Right lobe of liver (tissue), 6 donors: ENCODE measurements at regions not wholly inside any gene's neighbourhood (a gene's known extent, or its start where the extent isn't known, plus 50 kb on each side); places are given as distances from the start of the nearest gene placed in this dataset.

Experiments used
- ATAC-seq, 4 donors: fragments of 200-7000 bp; cut with Tn5 transposase; one replicate each; pipeline ENCODE4 v1.9.1; 2020; ENCODE audit warnings: mild to moderate bottlenecking in 4 of 4, moderate library complexity in 4 of 4
- DNase-seq, 3 donors: peaks; one replicate each; pipeline ENCODE4 v3.0.0-alpha.2; 2020
- H3K27ac ChIP-seq, 3 donors: fragments of 200-600 bp; one replicate each; pipeline ENCODE4 v1.8.0; 2022
- H3K27me3 ChIP-seq, 2 donors: fragments of 200-600 bp; one replicate each; pipeline ENCODE4 v1.8.0; 2022
- H3K36me3 ChIP-seq, 4 donors: fragments of 200-600 bp; sonication (generic) in 1 of 4; one replicate each; pipeline versions ENCODE4 v1.5.1 to v1.8.0; 2017 to 2022; ENCODE audit warnings: control low read depth in 1 of 4
- H3K4me1 ChIP-seq, 4 donors: fragments of 200-600 bp; sonication (generic) in 1 of 4; one replicate each; pipeline versions ENCODE4 v1.5.1 to v1.8.0; 2017 to 2022; ENCODE audit warnings: control low read depth in 1 of 4
- H3K4me3 ChIP-seq, 3 donors: fragments of 200-600 bp; one replicate each; pipeline ENCODE4 v1.8.0; 2022
- H3K9me3 ChIP-seq, 4 donors: fragments of 200-600 bp; sonication (generic) in 1 of 4; one replicate each; pipeline versions ENCODE4 v1.5.1 to v1.8.0; 2017 to 2022; ENCODE audit warnings: control low read depth in 1 of 4
- POLR2A ChIP-seq: fragments of 450-650 bp; IDR thresholded peaks from one replicate; pipeline ENCODE4 v1.6.1; 2017; ENCODE audit warnings: antibody characterized with exemption, mild to moderate bottlenecking
- WGBS: methylation state at CpG from one replicate; pipeline ENCODE4 v1.1.6; 2018; ENCODE audit warnings: low coverage, low lambda C conversion rate; ENCODE audit not compliant: insufficient coverage; ENCODE audit errors: missing lambda C conversion rate; 5-methylcytosine and 5-hydroxymethylcytosine counted together
- intact Hi-C, 2 donors: fragments of 100-400 bp; cut with DNase I; formaldehyde crosslinking; loops; one replicate each; pipeline versions ENCODE4 v1.11.2 to v1.14.1; 2022
- TF ChIP-seq, protein P1 (sequence below), 4 donors: fragments of 200-600 bp in 3 of 4; fragments of 450-650 bp in 1 of 4; IDR thresholded peaks; one replicate each; pipeline versions ENCODE4 v1.5.1 to v1.8.0; 2016 to 2022; ENCODE audit warnings: antibody characterized with exemption in 4 of 4, mild to moderate bottlenecking in 2 of 4
- donor health status: DM: no; HTN: yes; CAD: no.
- donor health status: DM: no; HTN: no; CAD: no.
- donor health status: DM: no; HTN: no; CAD: no.
- donor health status: DM: no; HTN: yes; CAD: no.
- donor health status: DM: no; HTN: yes; CAD: no.

DNA sequence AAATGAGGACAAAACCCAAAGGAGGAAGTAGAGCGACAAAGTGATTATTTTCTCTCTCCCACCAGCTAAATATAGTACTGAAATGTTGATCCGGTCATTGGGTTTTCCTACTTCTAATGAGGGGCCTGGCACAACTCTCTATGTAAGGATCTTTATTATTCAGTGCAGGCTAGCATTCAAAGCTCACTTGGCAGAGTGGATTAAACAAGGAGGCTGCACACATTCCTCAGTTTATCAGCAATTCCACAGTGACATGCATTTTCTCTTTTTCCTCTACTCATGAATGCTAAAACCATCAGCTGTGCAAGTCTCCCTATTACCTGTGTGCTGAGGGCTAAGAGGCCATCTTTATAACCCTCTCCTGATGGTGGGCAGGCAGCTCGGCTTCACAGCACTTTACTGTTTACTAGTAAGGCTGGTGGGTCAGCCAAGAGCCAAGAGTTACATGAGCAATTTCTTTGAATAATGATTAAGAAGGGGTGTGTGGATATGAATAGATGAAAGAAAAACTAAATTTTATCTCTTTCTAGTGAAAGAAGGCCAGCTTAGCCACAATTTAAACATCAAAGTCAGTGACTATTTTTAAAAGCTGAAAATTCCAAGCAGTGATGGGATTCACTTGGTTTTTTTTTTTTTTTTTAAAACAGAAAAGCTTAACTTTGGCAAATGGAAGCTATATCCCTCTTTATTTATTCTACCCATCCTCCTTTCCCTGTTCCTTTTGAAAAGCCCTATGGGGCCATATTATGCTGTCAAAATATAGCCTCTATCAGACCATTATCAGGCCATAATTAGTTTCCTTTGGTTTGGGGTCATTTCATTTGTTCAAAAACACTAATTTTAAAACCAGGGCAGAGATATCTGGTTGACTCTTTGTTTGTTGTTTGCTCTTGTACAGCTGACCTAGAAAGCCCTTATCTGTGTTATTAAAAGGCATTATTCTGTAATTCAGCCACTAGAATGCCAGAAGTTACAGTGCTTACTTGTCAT, 111.0 kb downstream of the RBM43 start:
- no peak overlapping the region for H3K27ac ChIP-seq
- WGBS = 38% methylated on average over 3 of the region's 3 CpGs

GRCh38 chr2:151138507-151138906, 123.2 kb downstream of the RBM43 start:
- intact Hi-C loops = no loop called here
- ATAC-seq = no peak

More for the DNA sequence above, 111.0 kb downstream of the RBM43 start:
- ATAC-seq (no peak), DNase-seq (no peak)
- Histone ChIP-seq H3K4me3 (no peak overlapping the region), H3K4me1 (no peaks in the 10 kb centered on the region), H3K27me3 (no peaks in the 10 kb centered on the region), H3K36me3 (no peaks in the 10 kb centered on the region), H3K9me3 (no peaks in the 10 kb centered on the region)
- TF ChIP-seq, protein P1, sequence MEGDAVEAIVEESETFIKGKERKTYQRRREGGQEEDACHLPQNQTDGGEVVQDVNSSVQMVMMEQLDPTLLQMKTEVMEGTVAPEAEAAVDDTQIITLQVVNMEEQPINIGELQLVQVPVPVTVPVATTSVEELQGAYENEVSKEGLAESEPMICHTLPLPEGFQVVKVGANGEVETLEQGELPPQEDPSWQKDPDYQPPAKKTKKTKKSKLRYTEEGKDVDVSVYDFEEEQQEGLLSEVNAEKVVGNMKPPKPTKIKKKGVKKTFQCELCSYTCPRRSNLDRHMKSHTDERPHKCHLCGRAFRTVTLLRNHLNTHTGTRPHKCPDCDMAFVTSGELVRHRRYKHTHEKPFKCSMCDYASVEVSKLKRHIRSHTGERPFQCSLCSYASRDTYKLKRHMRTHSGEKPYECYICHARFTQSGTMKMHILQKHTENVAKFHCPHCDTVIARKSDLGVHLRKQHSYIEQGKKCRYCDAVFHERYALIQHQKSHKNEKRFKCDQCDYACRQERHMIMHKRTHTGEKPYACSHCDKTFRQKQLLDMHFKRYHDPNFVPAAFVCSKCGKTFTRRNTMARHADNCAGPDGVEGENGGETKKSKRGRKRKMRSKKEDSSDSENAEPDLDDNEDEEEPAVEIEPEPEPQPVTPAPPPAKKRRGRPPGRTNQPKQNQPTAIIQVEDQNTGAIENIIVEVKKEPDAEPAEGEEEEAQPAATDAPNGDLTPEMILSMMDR (IDR thresholded peaks at IDR 0.05) = no peak
- TF ChIP-seq POLR2A = no peak
- intact Hi-C loops = no loop called here

DNA sequence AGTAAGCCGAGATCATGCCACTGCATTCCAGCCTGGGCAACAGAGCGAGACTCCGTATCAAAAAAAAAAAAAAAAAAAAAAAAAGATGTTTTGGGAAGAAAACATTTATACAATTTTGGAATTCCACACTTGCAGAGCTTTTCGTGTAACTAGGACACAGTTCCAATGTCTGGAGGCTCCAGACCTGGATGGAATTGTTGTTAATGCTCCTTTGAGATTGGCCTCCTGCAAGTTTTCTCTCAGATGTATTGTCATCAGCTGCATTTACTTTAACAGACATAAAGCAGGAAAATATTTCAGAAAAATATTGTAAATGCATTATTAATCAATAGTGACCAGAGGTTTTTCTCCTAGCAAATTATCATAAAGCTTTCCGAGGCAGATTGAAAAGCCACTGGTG, 124.1 kb downstream of the RBM43 start:
- Histone ChIP-seq H3K4me1 (no peaks in the 10 kb centered on the region), H3K27ac (no peak overlapping the region), H3K27me3 (no peaks in the 10 kb centered on the region), H3K36me3 (no peaks in the 10 kb centered on the region), H3K9me3 (no peaks in the 10 kb centered on the region), H3K4me3 (no peak overlapping the region)
- DNase-seq = no peak
- no peak for ATAC-seq
- intact Hi-C loops = no loop called here
- TF ChIP-seq, protein P1 (IDR thresholded peaks at IDR 0.05) = no peak
- no peak for TF ChIP-seq POLR2A
- WGBS = 91% methylated on average over 3 of the region's 5 CpGs

More at GRCh38 chr2:151138507-151138906, 123.2 kb downstream of the RBM43 start:
- TF ChIP-seq POLR2A = no peak
- TF ChIP-seq, protein P1 (IDR thresholded peaks at IDR 0.05) = no peak
- no peak overlapping the region for H3K27ac ChIP-seq
- no peaks in the 10 kb centered on the region for H3K4me1 ChIP-seq
- 87% methylated on average over 2 of the region's 2 CpGs for WGBS
- no peaks in the 10 kb centered on the region for H3K27me3 ChIP-seq
- H3K4me3 ChIP-seq = no peak overlapping the region
- no peaks in the 10 kb centered on the region for H3K36me3 ChIP-seq
- DNase-seq = no peak
- H3K9me3 ChIP-seq = no peaks in the 10 kb centered on the region

GRCh38 chr2:151120011-151120410, 141.7 kb downstream of the RBM43 start:
- TF ChIP-seq POLR2A = no peak
- TF ChIP-seq, protein P1 (IDR thresholded peaks at IDR 0.05) = no peak
- no peak overlapping the region for H3K4me3 ChIP-seq
- no peaks in the 10 kb centered on the region for H3K36me3 ChIP-seq
- no peak for ATAC-seq
- intact Hi-C loops = no loop called here
- no peaks in the 10 kb centered on the region for H3K9me3 ChIP-seq
- no peak overlapping the region for H3K27ac ChIP-seq
- H3K4me1 ChIP-seq = no peaks in the 10 kb centered on the region
- no peaks in the 10 kb centered on the region for H3K27me3 ChIP-seq
- DNase-seq = no peak
- 76% methylated on average over 2 of the region's 2 CpGs for WGBS
